GM06990 (cell line): ENCODE measurements at regions not wholly inside any gene's neighbourhood (a gene's known extent, or its start where the extent isn't known, plus 50 kb on each side); places are given as distances from the start of the nearest gene placed in this dataset.

Source experiments
- DNase-seq: peaks from one replicate; pipeline ENCODE4 v3.0.0-alpha.2; 2011; ENCODE audit not compliant: insufficient read length; ENCODE audit errors: extremely low read depth
- H3K27me3 ChIP-seq: replicated peaks from 2 replicates; pipeline ENCODE4 v1.6.0; 2011; ENCODE audit warnings: low read length; ENCODE audit not compliant: control insufficient read depth, insufficient read depth
- H3K36me3 ChIP-seq: 2 replicates; pipeline ENCODE4 v1.5.1; 2011; ENCODE audit warnings: low read length; ENCODE audit not compliant: control insufficient read depth, insufficient read depth
- H3K4me3 ChIP-seq: replicated peaks from 2 replicates; pipeline ENCODE4 v1.5.1; 2011; ENCODE audit warnings: low read depth, mild to moderate bottlenecking, control low read depth, low read length
- CTCF ChIP-seq: IDR thresholded peaks from 2 replicates; pipeline ENCODE4 v1.5.1; 2011; ENCODE audit warnings: low read length, control low read depth, mild to moderate bottlenecking, inconsistent platforms; ENCODE audit not compliant: insufficient read depth, poor library complexity, severe bottlenecking

GRCh38 chr13:84927442-84928169, 871.6 kb downstream of the SLITRK6 start:
- Histone ChIP-seq H3K4me3 (no peak overlapping the region), H3K36me3 (no peaks in the 10 kb centered on the region), H3K27me3 (no peaks in the 10 kb centered on the region)
- no peak for TF ChIP-seq CTCF
- DNase-seq: no peak

GRCh38 chr13:84925443-84925842, 873.8 kb downstream of the SLITRK6 start:
- TF ChIP-seq CTCF: no peak

GRCh38 chr13:84923831-84924230, 875.4 kb downstream of the SLITRK6 start:
- Histone ChIP-seq H3K36me3 (no peaks in the 10 kb centered on the region), H3K4me3 (no peak overlapping the region), H3K27me3 (no peaks in the 10 kb centered on the region)
- no peak for TF ChIP-seq CTCF
- no peak for DNase-seq

More at GRCh38 chr13:84925443-84925842, 873.8 kb downstream of the SLITRK6 start:
- no peak overlapping the region for H3K4me3 ChIP-seq
- H3K36me3 ChIP-seq: no peaks in the 10 kb centered on the region
- H3K27me3 ChIP-seq: no peaks in the 10 kb centered on the region
- DNase-seq: no peak

GRCh38 chr13:84917252-84917878, 881.9 kb downstream of the SLITRK6 start:
- no peak overlapping the region for H3K4me3 ChIP-seq
- no peak for TF ChIP-seq CTCF
- DNase-seq: no peak

GRCh38 chr13:84912720-84913119, 886.5 kb downstream of the SLITRK6 start:
- Histone ChIP-seq H3K36me3 (no peaks in the 10 kb centered on the region), H3K4me3 (no peak overlapping the region), H3K27me3 (no peaks in the 10 kb centered on the region)
- no peak for DNase-seq
- TF ChIP-seq CTCF: no peak

More at GRCh38 chr13:84917252-84917878, 881.9 kb downstream of the SLITRK6 start:
- Histone ChIP-seq H3K27me3 (no peaks in the 10 kb centered on the region), H3K36me3 (no peaks in the 10 kb centered on the region)
